Stomach (tissue), 4 donors: ENCODE measurements at regions not wholly inside any gene's neighbourhood (a gene's known extent, or its start where the extent isn't known, plus 50 kb on each side); places are given as distances from the start of the nearest gene placed in this dataset.

ENCODE experiments used
- EP300 ChIP-seq: sonication (generic); formaldehyde crosslinking; IDR thresholded peaks from one replicate; pipeline ENCODE4 v1.6.1; 2017; ENCODE audit warnings: antibody characterized with exemption
- POLR2A ChIP-seq, 4 donors: fragments of 450-650 bp; IDR thresholded peaks; one replicate each; pipeline ENCODE4 v1.6.1; 2016; ENCODE audit warnings: antibody characterized with exemption in 4 of 4, control low read depth in 2 of 4, mild to moderate bottlenecking in 1 of 4, moderate library complexity in 1 of 4
- TF ChIP-seq, protein P1 (sequence below), 7 experiments: fragments of 450-650 bp in 4 of 7; fragments of 200-600 bp in 3 of 7; sonication (generic) in 3 of 7; IDR thresholded peaks; one replicate each; pipeline ENCODE4 v1.5.1; 2016 to 2019; ENCODE audit warnings: antibody characterized with exemption in 7 of 7, control low read depth in 2 of 7, mild to moderate bottlenecking in 1 of 7

DNA sequence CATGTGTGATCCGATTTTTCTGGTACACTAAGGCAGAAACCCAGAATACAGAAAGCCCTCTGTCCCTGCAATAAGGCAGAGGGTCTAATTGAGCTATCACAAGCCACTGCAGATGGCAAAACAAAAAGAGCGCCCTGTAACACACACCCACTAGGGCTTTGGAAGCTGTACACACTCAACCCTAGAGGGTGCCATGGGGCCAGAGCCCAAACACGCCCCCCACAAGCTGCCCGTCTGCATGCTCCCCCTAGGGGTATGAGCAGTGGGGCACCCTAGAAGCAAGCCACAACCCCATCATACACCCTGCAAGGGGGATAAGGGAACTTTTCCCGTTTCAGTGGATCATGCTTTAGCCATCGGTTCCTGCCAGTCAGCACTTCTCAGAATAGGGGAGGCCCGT lies 62.2 kb upstream of the PDE10A start:
- no peak for TF ChIP-seq POLR2A (IDR thresholded peaks at IDR 0.05)
- TF ChIP-seq, protein P1, sequence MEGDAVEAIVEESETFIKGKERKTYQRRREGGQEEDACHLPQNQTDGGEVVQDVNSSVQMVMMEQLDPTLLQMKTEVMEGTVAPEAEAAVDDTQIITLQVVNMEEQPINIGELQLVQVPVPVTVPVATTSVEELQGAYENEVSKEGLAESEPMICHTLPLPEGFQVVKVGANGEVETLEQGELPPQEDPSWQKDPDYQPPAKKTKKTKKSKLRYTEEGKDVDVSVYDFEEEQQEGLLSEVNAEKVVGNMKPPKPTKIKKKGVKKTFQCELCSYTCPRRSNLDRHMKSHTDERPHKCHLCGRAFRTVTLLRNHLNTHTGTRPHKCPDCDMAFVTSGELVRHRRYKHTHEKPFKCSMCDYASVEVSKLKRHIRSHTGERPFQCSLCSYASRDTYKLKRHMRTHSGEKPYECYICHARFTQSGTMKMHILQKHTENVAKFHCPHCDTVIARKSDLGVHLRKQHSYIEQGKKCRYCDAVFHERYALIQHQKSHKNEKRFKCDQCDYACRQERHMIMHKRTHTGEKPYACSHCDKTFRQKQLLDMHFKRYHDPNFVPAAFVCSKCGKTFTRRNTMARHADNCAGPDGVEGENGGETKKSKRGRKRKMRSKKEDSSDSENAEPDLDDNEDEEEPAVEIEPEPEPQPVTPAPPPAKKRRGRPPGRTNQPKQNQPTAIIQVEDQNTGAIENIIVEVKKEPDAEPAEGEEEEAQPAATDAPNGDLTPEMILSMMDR (IDR thresholded peaks at IDR 0.05) = no peak
- TF ChIP-seq EP300 = no peak
